H1 (cell line): ENCODE measurements at regions not wholly inside any gene's neighbourhood (a gene's known extent, or its start where the extent isn't known, plus 50 kb on each side); places are given as distances from the start of the nearest gene placed in this dataset.

Source experiments
- BRCA1 ChIP-seq: IDR thresholded peaks from 2 replicates; pipeline ENCODE4 v1.6.1; 2012; ENCODE audit warnings: low read depth, low read length, improper control_type of control experiment
- EP300 ChIP-seq, 2 experiments: IDR thresholded peaks; 1 replicate in 1 of 2; 2 replicates in 1 of 2; pipeline ENCODE4 v1.6.1; 2011 to 2012; ENCODE audit warnings: low read depth in 2 of 2, low read length in 2 of 2, mild to moderate bottlenecking in 2 of 2, borderline replicate concordance in 1 of 2, inconsistent platforms in 1 of 2, moderate library complexity in 1 of 2
- EZH2 ChIP-seq: fragments of 200-600 bp; sonication (generic); IDR thresholded peaks from 2 replicates; pipeline ENCODE4 v1.7.1; 2012; ENCODE audit warnings: low read depth, mild to moderate bottlenecking, moderate library complexity, low read length, inconsistent platforms; ENCODE audit not compliant: severe bottlenecking
- MAX ChIP-seq: IDR thresholded peaks from 2 replicates; pipeline ENCODE4 v1.6.1; 2012; ENCODE audit warnings: inconsistent platforms
- NRF1 ChIP-seq: IDR thresholded peaks from 2 replicates; pipeline ENCODE4 v1.6.1; 2011; ENCODE audit warnings: mild to moderate bottlenecking, low read depth, low read length, improper control_type of control experiment
- PHF8 ChIP-seq: fragments of 200-600 bp; sonication (generic); conservative IDR thresholded peaks from 2 replicates; pipeline ENCODE4 v1.7.1; 2012; ENCODE audit warnings: low read depth, mild to moderate bottlenecking, inconsistent platforms, low read length, moderate library complexity
- POLR2A ChIP-seq, 2 experiments: IDR thresholded peaks; 1 replicate in 1 of 2; 2 replicates in 1 of 2; pipeline ENCODE4 v1.6.1; 2011; ENCODE audit warnings: low read depth in 2 of 2, low read length in 2 of 2, mild to moderate bottlenecking in 2 of 2; ENCODE audit errors: control extremely low read depth in 1 of 2
- POLR2AphosphoS5 ChIP-seq: IDR thresholded peaks from 2 replicates; pipeline ENCODE4 v1.6.1; 2011; ENCODE audit warnings: low read depth, low read length
- RFX5 ChIP-seq: IDR thresholded peaks from 2 replicates; pipeline ENCODE4 v1.6.1; 2011; ENCODE audit warnings: low read depth, low read length, improper control_type of control experiment, borderline replicate concordance
- SP2 ChIP-seq: IDR thresholded peaks from 2 replicates; pipeline ENCODE4 v1.6.1; 2012; ENCODE audit warnings: mild to moderate bottlenecking, low read length, inconsistent platforms
- TAF1 ChIP-seq: IDR thresholded peaks from 2 replicates; pipeline ENCODE4 v1.6.1; 2011; ENCODE audit warnings: mild to moderate bottlenecking, low read depth, low read length
- TF ChIP-seq, protein P1 (sequence below), 3 experiments: IDR thresholded peaks; 1 replicate in 2 of 3; 2 replicates in 1 of 3; pipeline versions ENCODE4 v1.5.1 to v1.6.1; 2011; ENCODE audit warnings: low read length in 3 of 3, mild to moderate bottlenecking in 3 of 3, inconsistent platforms in 2 of 3, low read depth in 1 of 3, moderate library complexity in 1 of 3; ENCODE audit not compliant: insufficient read depth in 1 of 3; ENCODE audit errors: control extremely low read depth in 1 of 3
- TF ChIP-seq, protein P2 (sequence below): IDR thresholded peaks from 2 replicates; pipeline ENCODE4 v1.6.1; 2011; ENCODE audit warnings: low read depth, mild to moderate bottlenecking, low read length; ENCODE audit not compliant: insufficient read depth

DNA sequence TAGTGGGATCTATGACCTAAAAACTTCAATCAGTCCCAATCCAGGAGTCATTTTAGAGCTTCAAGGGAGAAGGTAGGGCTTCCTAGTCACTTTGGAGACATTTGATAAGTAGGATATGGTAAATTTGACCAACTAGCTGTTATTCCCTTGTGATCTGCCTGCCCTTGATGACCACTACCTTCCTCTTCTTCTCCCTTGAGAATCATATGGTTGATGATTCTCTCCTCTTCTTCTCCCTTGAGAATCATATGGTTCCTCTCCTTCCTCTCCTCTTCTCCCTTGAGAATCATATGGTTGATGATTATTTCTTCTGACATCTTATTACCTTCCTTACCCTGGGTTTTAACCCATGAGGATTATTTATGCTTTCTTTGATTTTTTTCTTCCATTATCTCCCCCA, 482.6 kb upstream of the TENM3 start:
- TF ChIP-seq, protein P1, sequence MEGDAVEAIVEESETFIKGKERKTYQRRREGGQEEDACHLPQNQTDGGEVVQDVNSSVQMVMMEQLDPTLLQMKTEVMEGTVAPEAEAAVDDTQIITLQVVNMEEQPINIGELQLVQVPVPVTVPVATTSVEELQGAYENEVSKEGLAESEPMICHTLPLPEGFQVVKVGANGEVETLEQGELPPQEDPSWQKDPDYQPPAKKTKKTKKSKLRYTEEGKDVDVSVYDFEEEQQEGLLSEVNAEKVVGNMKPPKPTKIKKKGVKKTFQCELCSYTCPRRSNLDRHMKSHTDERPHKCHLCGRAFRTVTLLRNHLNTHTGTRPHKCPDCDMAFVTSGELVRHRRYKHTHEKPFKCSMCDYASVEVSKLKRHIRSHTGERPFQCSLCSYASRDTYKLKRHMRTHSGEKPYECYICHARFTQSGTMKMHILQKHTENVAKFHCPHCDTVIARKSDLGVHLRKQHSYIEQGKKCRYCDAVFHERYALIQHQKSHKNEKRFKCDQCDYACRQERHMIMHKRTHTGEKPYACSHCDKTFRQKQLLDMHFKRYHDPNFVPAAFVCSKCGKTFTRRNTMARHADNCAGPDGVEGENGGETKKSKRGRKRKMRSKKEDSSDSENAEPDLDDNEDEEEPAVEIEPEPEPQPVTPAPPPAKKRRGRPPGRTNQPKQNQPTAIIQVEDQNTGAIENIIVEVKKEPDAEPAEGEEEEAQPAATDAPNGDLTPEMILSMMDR (IDR thresholded peaks at IDR 0.05; ENCODE audit: control extremely low read depth in 1 of 3, insufficient read depth in 1 of 3, low read depth in 1 of 3, low read length in 3 of 3), result no peak
- TF ChIP-seq EZH2 (no peak), BRCA1 (no peak), PHF8 (no peak), POLR2A (IDR thresholded peaks at IDR 0.05; ENCODE audit: control extremely low read depth in 1 of 2, low read depth in 2 of 2, low read length in 2 of 2) (no peak), RFX5 (no peak), TAF1 (no peak), POLR2AphosphoS5 (no peak), EP300 (IDR thresholded peaks at IDR 0.05; ENCODE audit: borderline replicate concordance in 1 of 2, low read depth in 2 of 2, low read length in 2 of 2) (no peak), MAX (no peak), SP2 (no peak), NRF1 (no peak)
- TF ChIP-seq, protein P2, sequence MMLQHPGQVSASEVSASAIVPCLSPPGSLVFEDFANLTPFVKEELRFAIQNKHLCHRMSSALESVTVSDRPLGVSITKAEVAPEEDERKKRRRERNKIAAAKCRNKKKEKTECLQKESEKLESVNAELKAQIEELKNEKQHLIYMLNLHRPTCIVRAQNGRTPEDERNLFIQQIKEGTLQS, result no peak
